Ovary (tissue), 3 donors: ENCODE measurements at regions not wholly inside any gene's neighbourhood (a gene's known extent, or its start where the extent isn't known, plus 50 kb on each side); places are given as distances from the start of the nearest gene placed in this dataset.

Source experiments
- POLR2A ChIP-seq: fragments of 450-650 bp; IDR thresholded peaks from one replicate; pipeline ENCODE4 v1.6.1; 2017; ENCODE audit warnings: antibody characterized with exemption, mild to moderate bottlenecking, moderate library complexity
- TF ChIP-seq, protein P1 (sequence below), 3 donors: fragments of 450-650 bp in 2 of 3; fragments of 200-600 bp in 1 of 3; IDR thresholded peaks; one replicate each; pipeline versions ENCODE4 v1.5.1 to v1.8.0; 2016 to 2022; ENCODE audit warnings: antibody characterized with exemption in 3 of 3, mild to moderate bottlenecking in 1 of 3
- donor health status: DM: no; HTN: no; CAD: no.

DNA sequence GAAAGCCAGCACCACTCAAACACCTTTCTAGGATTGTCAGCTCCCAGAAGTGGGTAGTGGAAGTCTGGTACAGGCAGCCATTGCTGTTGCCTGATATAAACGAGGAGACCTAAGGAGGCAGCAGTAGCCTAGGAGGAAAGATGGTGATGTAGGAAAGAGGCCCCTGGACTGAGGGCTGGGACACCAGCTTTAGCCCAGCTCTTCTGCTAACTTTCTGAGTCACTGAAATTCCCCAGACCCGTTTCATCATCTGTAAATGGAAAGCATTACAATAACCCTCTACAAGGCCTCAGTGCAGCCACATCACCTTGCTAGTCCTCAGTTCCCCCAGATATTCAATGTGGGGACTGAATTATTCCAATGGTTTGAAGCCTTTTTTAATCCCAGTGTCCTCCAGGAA, 336.5 kb downstream of the TNS1 start:
- TF ChIP-seq, protein P1, sequence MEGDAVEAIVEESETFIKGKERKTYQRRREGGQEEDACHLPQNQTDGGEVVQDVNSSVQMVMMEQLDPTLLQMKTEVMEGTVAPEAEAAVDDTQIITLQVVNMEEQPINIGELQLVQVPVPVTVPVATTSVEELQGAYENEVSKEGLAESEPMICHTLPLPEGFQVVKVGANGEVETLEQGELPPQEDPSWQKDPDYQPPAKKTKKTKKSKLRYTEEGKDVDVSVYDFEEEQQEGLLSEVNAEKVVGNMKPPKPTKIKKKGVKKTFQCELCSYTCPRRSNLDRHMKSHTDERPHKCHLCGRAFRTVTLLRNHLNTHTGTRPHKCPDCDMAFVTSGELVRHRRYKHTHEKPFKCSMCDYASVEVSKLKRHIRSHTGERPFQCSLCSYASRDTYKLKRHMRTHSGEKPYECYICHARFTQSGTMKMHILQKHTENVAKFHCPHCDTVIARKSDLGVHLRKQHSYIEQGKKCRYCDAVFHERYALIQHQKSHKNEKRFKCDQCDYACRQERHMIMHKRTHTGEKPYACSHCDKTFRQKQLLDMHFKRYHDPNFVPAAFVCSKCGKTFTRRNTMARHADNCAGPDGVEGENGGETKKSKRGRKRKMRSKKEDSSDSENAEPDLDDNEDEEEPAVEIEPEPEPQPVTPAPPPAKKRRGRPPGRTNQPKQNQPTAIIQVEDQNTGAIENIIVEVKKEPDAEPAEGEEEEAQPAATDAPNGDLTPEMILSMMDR (IDR thresholded peaks at IDR 0.05), result no peak
- TF ChIP-seq POLR2A, result no peak
